ENCODE measurements at regions not wholly inside any gene's neighbourhood (a gene's known extent, or its start where the extent isn't known, plus 50 kb on each side); places are given as distances from the start of the nearest gene placed in this dataset.

DNA sequence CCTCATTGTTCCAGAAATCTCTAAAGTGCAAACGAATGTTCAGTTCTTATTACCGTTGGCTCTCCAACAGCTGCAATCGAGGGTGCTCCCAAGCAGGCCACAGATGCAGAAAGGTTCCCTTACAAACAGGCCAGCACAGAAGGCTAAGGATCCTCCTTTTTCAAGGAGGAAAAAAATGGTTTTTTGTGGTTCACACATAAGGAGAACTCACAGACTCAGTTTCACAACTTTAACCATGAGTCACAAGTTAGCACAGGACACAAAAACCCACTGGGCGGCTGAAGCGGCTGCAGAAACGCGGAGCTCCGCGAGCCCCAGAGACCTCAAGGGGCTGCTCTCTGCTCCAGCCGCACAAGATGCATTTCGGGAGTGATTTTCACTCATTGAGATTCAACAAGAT, 98.2 kb upstream of the PRR5 start:
- TF ChIP-seq, protein P1, sequence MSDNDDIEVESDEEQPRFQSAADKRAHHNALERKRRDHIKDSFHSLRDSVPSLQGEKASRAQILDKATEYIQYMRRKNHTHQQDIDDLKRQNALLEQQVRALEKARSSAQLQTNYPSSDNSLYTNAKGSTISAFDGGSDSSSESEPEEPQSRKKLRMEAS (IDR thresholded peaks at IDR 0.05) = no peak
- TF ChIP-seq FOXA1 (IDR thresholded peaks at IDR 0.05) (no peak), GABPA (IDR thresholded peaks at IDR 0.05 in 1 of 2, conservative IDR thresholded peaks at IDR 0.05 in 1 of 2) (no peak), JUND (IDR thresholded peaks at IDR 0.05) (no peak), SP1 (IDR thresholded peaks at IDR 0.05) (no peak), RAD21 (IDR thresholded peaks at IDR 0.05) (no peak), EGR1 (IDR thresholded peaks at IDR 0.05; ENCODE audit: low read depth in 2 of 2) (no peak), RXRA (IDR thresholded peaks at IDR 0.05) (no peak), HNF4A (conservative IDR thresholded peaks at IDR 0.05) (no peak)
- TF ChIP-seq, protein P2, sequence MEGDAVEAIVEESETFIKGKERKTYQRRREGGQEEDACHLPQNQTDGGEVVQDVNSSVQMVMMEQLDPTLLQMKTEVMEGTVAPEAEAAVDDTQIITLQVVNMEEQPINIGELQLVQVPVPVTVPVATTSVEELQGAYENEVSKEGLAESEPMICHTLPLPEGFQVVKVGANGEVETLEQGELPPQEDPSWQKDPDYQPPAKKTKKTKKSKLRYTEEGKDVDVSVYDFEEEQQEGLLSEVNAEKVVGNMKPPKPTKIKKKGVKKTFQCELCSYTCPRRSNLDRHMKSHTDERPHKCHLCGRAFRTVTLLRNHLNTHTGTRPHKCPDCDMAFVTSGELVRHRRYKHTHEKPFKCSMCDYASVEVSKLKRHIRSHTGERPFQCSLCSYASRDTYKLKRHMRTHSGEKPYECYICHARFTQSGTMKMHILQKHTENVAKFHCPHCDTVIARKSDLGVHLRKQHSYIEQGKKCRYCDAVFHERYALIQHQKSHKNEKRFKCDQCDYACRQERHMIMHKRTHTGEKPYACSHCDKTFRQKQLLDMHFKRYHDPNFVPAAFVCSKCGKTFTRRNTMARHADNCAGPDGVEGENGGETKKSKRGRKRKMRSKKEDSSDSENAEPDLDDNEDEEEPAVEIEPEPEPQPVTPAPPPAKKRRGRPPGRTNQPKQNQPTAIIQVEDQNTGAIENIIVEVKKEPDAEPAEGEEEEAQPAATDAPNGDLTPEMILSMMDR (IDR thresholded peaks at IDR 0.05; ENCODE audit: low read depth, low read length, missing input control) = no peak
- TF ChIP-seq, protein P3, sequence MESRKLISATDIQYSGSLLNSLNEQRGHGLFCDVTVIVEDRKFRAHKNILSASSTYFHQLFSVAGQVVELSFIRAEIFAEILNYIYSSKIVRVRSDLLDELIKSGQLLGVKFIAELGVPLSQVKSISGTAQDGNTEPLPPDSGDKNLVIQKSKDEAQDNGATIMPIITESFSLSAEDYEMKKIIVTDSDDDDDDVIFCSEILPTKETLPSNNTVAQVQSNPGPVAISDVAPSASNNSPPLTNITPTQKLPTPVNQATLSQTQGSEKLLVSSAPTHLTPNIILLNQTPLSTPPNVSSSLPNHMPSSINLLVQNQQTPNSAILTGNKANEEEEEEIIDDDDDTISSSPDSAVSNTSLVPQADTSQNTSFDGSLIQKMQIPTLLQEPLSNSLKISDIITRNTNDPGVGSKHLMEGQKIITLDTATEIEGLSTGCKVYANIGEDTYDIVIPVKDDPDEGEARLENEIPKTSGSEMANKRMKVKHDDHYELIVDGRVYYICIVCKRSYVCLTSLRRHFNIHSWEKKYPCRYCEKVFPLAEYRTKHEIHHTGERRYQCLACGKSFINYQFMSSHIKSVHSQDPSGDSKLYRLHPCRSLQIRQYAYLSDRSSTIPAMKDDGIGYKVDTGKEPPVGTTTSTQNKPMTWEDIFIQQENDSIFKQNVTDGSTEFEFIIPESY (IDR thresholded peaks at IDR 0.05) = no peak

All from liver (tissue), 3 donors.